Fibroblast of lung (primary cell): ENCODE measurements at regions not wholly inside any gene's neighbourhood (a gene's known extent, or its start where the extent isn't known, plus 50 kb on each side); places are given as distances from the start of the nearest gene placed in this dataset.

Experiments
- CTCF ChIP-seq, 2 donors: IDR thresholded peaks in 1 of 2; conservative IDR thresholded peaks in 1 of 2; 1 replicate in 1 of 2; 2 replicates in 1 of 2; pipeline ENCODE4 v1.5.1; 2011 to 2012; ENCODE audit warnings: low read length in 2 of 2, control low read depth in 1 of 2, inconsistent platforms in 1 of 2, low read depth in 1 of 2, mild to moderate bottlenecking in 1 of 2
- EZH2 ChIP-seq: IDR thresholded peaks from 2 replicates; pipeline ENCODE4 v1.5.1; 2012; ENCODE audit warnings: low read length, control low read depth, mild to moderate bottlenecking; ENCODE audit errors: missing control alignments

GRCh38 chr18:37805773-37806404 lies 240.3 kb upstream of the CELF4 start:
- no peak for TF ChIP-seq CTCF (conservative IDR thresholded peaks at IDR 0.05 in 1 of 2, IDR thresholded peaks at IDR 0.05 in 1 of 2; ENCODE audit: low read depth in 1 of 2, low read length in 2 of 2)
- no peak for TF ChIP-seq EZH2
